Keratinocyte (primary cell): ENCODE measurements at regions not wholly inside any gene's neighbourhood (a gene's known extent, or its start where the extent isn't known, plus 50 kb on each side); places are given as distances from the start of the nearest gene placed in this dataset.
A peak's percentile ranks its signal among the peaks of the same experiment; 100 is the strongest.

ENCODE experiments used
- DNase-seq: peaks from one replicate; pipeline ENCODE4 v3.0.0-alpha.2; 2011; ENCODE audit warnings: low read depth, missing footprints, low spot score
- FAIRE-seq: peaks from 2 replicates; lab custom pipeline; 2011; peaks lifted over from hg19 to GRCh38; lab: Jason Lieb, UNC
- H2AFZ ChIP-seq: 2 replicates; pipeline ENCODE4 v1.6.0; 2012; ENCODE audit warnings: low read length, control low read depth, inconsistent platforms; ENCODE audit not compliant: control insufficient read depth
- H3K27ac ChIP-seq: 2 replicates; pipeline ENCODE4 v1.5.1; 2011; ENCODE audit warnings: low read length; ENCODE audit not compliant: control insufficient read depth, insufficient read depth
- H3K27me3 ChIP-seq: 3 replicates; pipeline ENCODE4 v1.6.0; 2011; ENCODE audit warnings: low read length; ENCODE audit not compliant: control insufficient read depth, insufficient read depth; ENCODE audit errors: extremely low read depth
- H3K36me3 ChIP-seq, 2 experiments: 2 replicates in 1 of 2; 3 replicates in 1 of 2; pipeline ENCODE4 v1.5.1; 2011; ENCODE audit warnings: low read length in 2 of 2, mild to moderate bottlenecking in 1 of 2; ENCODE audit not compliant: control insufficient read depth in 2 of 2, insufficient read depth in 2 of 2; ENCODE audit errors: extremely low read depth in 1 of 2
- H3K4me1 ChIP-seq: 3 replicates; pipeline ENCODE4 v1.5.1; 2011; ENCODE audit warnings: low read length; ENCODE audit not compliant: control insufficient read depth, insufficient read depth; ENCODE audit errors: extremely low read depth
- H3K4me2 ChIP-seq: 3 replicates; pipeline ENCODE4 v1.6.0; 2011; ENCODE audit warnings: low read depth, low read length; ENCODE audit not compliant: control insufficient read depth, insufficient read depth; ENCODE audit errors: extremely low read depth
- H3K4me3 ChIP-seq, 3 experiments: fragments of 200-600 bp in 1 of 3; sonication (generic) in 1 of 3; 2 replicates in 2 of 3; 3 replicates in 1 of 3; pipeline ENCODE4 v1.5.1; 2011 to 2016; ENCODE audit warnings: low read length in 3 of 3, mild to moderate bottlenecking in 3 of 3, control low read depth in 2 of 3, inconsistent platforms in 1 of 3, low read depth in 1 of 3, mixed read lengths in 1 of 3, mixed run types in 1 of 3, moderate library complexity in 1 of 3; ENCODE audit not compliant: control insufficient read depth in 2 of 3, insufficient read depth in 2 of 3; ENCODE audit errors: extremely low read depth in 1 of 3
- H3K79me2 ChIP-seq: 2 replicates; pipeline ENCODE4 v1.6.0; 2012; ENCODE audit warnings: low read length; ENCODE audit not compliant: control insufficient read depth, insufficient read depth
- H3K9ac ChIP-seq: 3 replicates; pipeline ENCODE4 v1.6.0; 2011; ENCODE audit warnings: low read length; ENCODE audit not compliant: control insufficient read depth, insufficient read depth; ENCODE audit errors: extremely low read depth
- H3K9me1 ChIP-seq: 3 replicates; pipeline ENCODE4 v1.6.0; 2011; ENCODE audit warnings: low read length; ENCODE audit not compliant: control insufficient read depth, insufficient read depth; ENCODE audit errors: extremely low read depth
- H3K9me3 ChIP-seq: 2 replicates; pipeline ENCODE4 v1.5.1; 2012; ENCODE audit warnings: low read depth, low read length; ENCODE audit not compliant: control insufficient read depth
- H4K20me1 ChIP-seq: 3 replicates; pipeline ENCODE4 v1.6.0; 2011; ENCODE audit warnings: low read length; ENCODE audit not compliant: control insufficient read depth, insufficient read depth; ENCODE audit errors: extremely low read depth
- CTCF ChIP-seq, 3 experiments: IDR thresholded peaks in 1 of 3; conservative IDR thresholded peaks in 1 of 3; optimal IDR thresholded peaks in 1 of 3; 2 replicates in 2 of 3; 3 replicates in 1 of 3; pipeline versions ENCODE3 to v1.5.1; 2011; ENCODE audit warnings: low read length in 3 of 3, mild to moderate bottlenecking in 3 of 3, moderate library complexity in 2 of 3, control low read depth in 1 of 3, inconsistent platforms in 1 of 3; ENCODE audit not compliant: insufficient read depth in 2 of 3; ENCODE audit errors: extremely low read depth in 1 of 3
- EZH2 ChIP-seq: IDR thresholded peaks from one replicate; pipeline ENCODE4 v1.6.1; 2012; ENCODE audit warnings: inconsistent platforms, mild to moderate bottlenecking, low read length, moderate library complexity
- dilution Hi-C: fragments of 300-500 bp; cut with MboI; formaldehyde crosslinking; loops from one replicate; pipeline ENCODE4 v1.7.0; 2020; ENCODE audit warnings: low sequenced_read_pairs; ENCODE audit not compliant: extremely low pct_ligation_motif_present

GRCh38 chr1:8142955-8143629 lies 117.0 kb upstream of the ERRFI1 start:
- Histone ChIP-seq H2AFZ (no peak overlapping the region), H3K9me3 (no peaks in the 10 kb centered on the region), H3K9me1 (no peaks in the 10 kb centered on the region), H3K4me1 (peaks cover 8% of the 10 kb centered on the region), H3K4me3 (no peak overlapping the region), H3K36me3 (no peaks in the 10 kb centered on the region), H3K9ac (no peak overlapping the region), H3K4me2 (no peak overlapping the region), H3K79me2 (no peaks in the 10 kb centered on the region), H3K27me3 (no peaks in the 10 kb centered on the region), H4K20me1 (no peaks in the 10 kb centered on the region), H3K27ac (no peak overlapping the region)
- TF ChIP-seq EZH2 (no peak), CTCF (optimal IDR thresholded peaks at IDR 0.05 in 1 of 3, IDR thresholded peaks at IDR 0.05 in 1 of 3, conservative IDR thresholded peaks at IDR 0.05 in 1 of 3; ENCODE audit: extremely low read depth in 1 of 3, insufficient read depth in 2 of 3, low read length in 3 of 3) (no peak)
- DNase-seq (no peak), FAIRE-seq (peak; percentile 43)
- dilution Hi-C loops, result no loop called here

GRCh38 chr1:8139941-8140340 lies 113.8 kb upstream of the ERRFI1 start:
- TF ChIP-seq EZH2 (no peak), CTCF (optimal IDR thresholded peaks at IDR 0.05 in 1 of 3, IDR thresholded peaks at IDR 0.05 in 1 of 3, conservative IDR thresholded peaks at IDR 0.05 in 1 of 3; ENCODE audit: extremely low read depth in 1 of 3, insufficient read depth in 2 of 3, low read length in 3 of 3) (no peak)
- Histone ChIP-seq H3K36me3 (no peaks in the 10 kb centered on the region), H3K27ac (no peak overlapping the region), H2AFZ (no peak overlapping the region), H3K4me3 (no peak overlapping the region), H3K9me1 (no peaks in the 10 kb centered on the region), H4K20me1 (no peaks in the 10 kb centered on the region), H3K4me2 (no peak overlapping the region), H3K79me2 (no peaks in the 10 kb centered on the region), H3K9me3 (no peaks in the 10 kb centered on the region), H3K9ac (no peak overlapping the region), H3K27me3 (no peaks in the 10 kb centered on the region), H3K4me1 (peaks cover 17% of the 10 kb centered on the region)
- DNase-seq (no peak), FAIRE-seq (no peak)
- dilution Hi-C loops, result no loop called here
